Lower leg skin (tissue), 4 donors: ENCODE measurements at regions not wholly inside any gene's neighbourhood (a gene's known extent, or its start where the extent isn't known, plus 50 kb on each side); places are given as distances from the start of the nearest gene placed in this dataset.
"Not testable (repeated sequence)": the region's sequence is repeated elsewhere in the genome, so short reads cannot be mapped to it uniquely, and the experiment has no call there.

Experiments used
- DNase-seq, 2 donors: peaks; one replicate each; pipeline ENCODE4 v3.0.0-alpha.2; 2019; ENCODE audit warnings: low spot score in 2 of 2
- H3K4me3 ChIP-seq: fragments of 200-600 bp; sonication (generic); 2 replicates; pipeline ENCODE4 v1.5.1; 2017; ENCODE audit warnings: mild to moderate bottlenecking, low read depth; ENCODE audit not compliant: poor library complexity, severe bottlenecking
- POLR2A ChIP-seq, 2 donors: fragments of 450-650 bp; IDR thresholded peaks; one replicate each; pipeline ENCODE4 v1.6.1; 2016 to 2017; ENCODE audit warnings: antibody characterized with exemption in 2 of 2, mild to moderate bottlenecking in 1 of 2, moderate library complexity in 1 of 2
- WGBS, 2 donors: methylation state at CpG; one replicate each; pipeline ENCODE4 v1.1.5; 2018; 5-methylcytosine and 5-hydroxymethylcytosine counted together
- intact Hi-C: fragments of 100-400 bp; cut with DNase I; formaldehyde crosslinking; loops from one replicate; pipeline ENCODE4 v1.15.0; 2023; ENCODE audit warnings: low total_unique reads
- TF ChIP-seq, protein P1 (sequence below), 3 donors: fragments of 450-650 bp; IDR thresholded peaks; one replicate each; pipeline ENCODE4 v1.5.1; 2016; ENCODE audit warnings: antibody characterized with exemption in 3 of 3, mild to moderate bottlenecking in 3 of 3, moderate library complexity in 2 of 3

DNA sequence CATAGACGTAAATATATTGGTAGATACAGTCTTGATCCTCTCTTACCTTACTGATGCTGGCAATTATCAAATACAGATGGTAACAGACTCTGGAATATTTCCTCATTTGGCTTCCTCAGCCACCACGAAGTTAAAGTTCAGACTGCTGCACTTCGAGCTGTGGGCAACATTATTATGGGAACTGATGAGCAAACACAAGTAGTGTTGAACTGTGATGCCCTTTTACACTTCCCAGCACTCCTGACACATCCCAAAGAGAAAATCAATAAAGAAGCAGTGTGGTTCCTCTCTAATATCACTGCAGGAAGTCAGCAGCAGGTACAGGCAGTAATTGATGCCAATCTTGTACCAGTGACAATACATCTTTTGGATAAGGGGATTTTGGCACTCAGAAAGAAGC is 162.7 kb upstream of the NT5E start:
- 60 to 73% methylated on average over 3 of the region's 3 CpGs for WGBS, 2 donors
- intact Hi-C loops = no loop called here
- TF ChIP-seq, protein P1, sequence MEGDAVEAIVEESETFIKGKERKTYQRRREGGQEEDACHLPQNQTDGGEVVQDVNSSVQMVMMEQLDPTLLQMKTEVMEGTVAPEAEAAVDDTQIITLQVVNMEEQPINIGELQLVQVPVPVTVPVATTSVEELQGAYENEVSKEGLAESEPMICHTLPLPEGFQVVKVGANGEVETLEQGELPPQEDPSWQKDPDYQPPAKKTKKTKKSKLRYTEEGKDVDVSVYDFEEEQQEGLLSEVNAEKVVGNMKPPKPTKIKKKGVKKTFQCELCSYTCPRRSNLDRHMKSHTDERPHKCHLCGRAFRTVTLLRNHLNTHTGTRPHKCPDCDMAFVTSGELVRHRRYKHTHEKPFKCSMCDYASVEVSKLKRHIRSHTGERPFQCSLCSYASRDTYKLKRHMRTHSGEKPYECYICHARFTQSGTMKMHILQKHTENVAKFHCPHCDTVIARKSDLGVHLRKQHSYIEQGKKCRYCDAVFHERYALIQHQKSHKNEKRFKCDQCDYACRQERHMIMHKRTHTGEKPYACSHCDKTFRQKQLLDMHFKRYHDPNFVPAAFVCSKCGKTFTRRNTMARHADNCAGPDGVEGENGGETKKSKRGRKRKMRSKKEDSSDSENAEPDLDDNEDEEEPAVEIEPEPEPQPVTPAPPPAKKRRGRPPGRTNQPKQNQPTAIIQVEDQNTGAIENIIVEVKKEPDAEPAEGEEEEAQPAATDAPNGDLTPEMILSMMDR (IDR thresholded peaks at IDR 0.05) = no peak
- no peak for TF ChIP-seq POLR2A (IDR thresholded peaks at IDR 0.05)
- H3K4me3 ChIP-seq = no peak overlapping the region
- DNase-seq = no peak

DNA sequence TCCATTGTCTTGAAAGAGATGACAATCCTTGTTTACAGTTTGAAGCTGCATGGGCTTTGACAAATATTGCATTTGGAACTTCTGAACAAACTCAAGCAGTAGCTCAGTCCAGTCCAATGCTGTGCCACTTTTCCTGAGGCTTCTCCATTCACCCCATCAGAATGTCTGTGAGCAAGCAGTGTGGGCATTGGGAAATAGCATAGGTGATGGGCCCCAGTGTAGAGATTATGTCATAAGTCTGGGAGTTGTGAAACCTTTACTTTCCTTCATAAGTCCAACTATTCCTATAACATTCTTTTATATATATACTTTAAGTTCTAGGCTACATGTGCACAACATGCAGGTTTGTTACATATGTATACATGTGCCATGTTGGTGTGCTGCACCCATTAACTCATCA is 163.4 kb upstream of the NT5E start:
- DNase-seq, H3K4me3 ChIP-seq, intact Hi-C loops: not testable (repeated sequence)

DNA sequence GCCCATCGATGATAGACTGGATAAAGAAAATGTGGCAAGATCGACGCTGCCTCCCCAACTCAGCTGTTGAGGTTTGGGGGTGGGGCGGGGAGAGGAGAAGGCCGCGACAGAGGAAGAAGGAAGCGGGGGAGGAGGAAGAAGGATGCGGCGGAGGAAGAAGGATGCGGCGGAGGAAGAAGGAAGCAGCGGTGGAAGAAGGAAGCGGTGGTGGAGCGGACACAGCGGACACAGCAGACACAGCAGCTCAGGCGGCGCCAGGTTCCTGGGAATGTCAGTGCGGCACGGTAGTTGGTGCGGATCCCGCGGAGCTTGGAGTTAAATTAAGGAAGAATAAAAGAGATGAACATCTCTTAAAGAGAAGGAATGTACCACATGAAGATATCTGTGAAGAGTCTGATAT is 163.9 kb upstream of the NT5E start:
- 84 to 87% methylated on average over 22 of the region's 22 CpGs for WGBS, 2 donors
- intact Hi-C loops = no loop called here
- no peak overlapping the region for H3K4me3 ChIP-seq
- TF ChIP-seq, protein P1 (IDR thresholded peaks at IDR 0.05) = no peak
- TF ChIP-seq POLR2A (IDR thresholded peaks at IDR 0.05) = no peak
- DNase-seq = no peak

DNA sequence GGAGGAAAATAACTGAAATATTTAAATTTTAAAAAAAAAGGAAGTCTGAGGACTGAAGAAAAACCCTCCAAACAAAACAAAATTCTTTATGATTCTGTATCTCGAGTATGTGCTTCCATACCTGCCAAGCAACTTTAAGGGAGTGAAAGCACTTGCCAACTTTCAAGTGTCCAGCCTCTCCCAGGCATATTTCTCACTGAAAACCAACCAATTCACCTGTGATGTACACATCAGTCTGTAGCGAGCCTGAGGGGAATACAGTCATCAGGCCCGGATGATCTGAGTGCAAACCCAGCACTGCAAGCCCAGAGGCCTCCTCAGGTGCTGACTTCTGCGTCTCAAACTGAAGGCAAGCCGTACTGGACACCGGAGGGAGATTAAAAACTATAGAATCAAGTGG is 164.8 kb upstream of the NT5E start:
- no peak overlapping the region for H3K4me3 ChIP-seq
- intact Hi-C loops = no loop called here
- WGBS, 2 donors = 69 to 72% methylated on average over 6 of the region's 6 CpGs
- TF ChIP-seq, protein P1 (IDR thresholded peaks at IDR 0.05) = no peak
- no peak for TF ChIP-seq POLR2A (IDR thresholded peaks at IDR 0.05)
- no peak for DNase-seq

DNA sequence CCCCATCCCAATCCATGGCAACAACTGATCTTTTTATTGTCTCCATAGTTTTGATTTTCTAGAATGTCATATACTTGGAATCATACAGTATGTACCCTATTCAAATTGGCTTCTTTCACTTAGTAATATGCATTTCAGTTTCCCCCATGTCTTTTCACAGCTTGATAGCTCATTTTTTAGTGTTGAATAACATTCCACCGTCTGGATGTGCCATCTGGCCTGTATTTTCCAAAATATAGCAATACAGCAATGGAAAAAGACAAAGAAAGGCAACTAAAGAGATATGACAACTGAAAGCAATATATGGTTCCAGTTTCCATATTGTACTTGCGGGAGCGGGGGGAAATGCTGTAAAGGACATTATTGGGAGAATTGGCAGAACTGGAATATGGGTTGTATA is 166.4 kb upstream of the NT5E start:
- WGBS, 2 donors = 80 to 81% methylated on average over 3 of the region's 3 CpGs
- no peak overlapping the region for H3K4me3 ChIP-seq
- intact Hi-C loops = no loop called here
- no peak for TF ChIP-seq POLR2A (IDR thresholded peaks at IDR 0.05)
- TF ChIP-seq, protein P1 (IDR thresholded peaks at IDR 0.05) = no peak
- no peak for DNase-seq

DNA sequence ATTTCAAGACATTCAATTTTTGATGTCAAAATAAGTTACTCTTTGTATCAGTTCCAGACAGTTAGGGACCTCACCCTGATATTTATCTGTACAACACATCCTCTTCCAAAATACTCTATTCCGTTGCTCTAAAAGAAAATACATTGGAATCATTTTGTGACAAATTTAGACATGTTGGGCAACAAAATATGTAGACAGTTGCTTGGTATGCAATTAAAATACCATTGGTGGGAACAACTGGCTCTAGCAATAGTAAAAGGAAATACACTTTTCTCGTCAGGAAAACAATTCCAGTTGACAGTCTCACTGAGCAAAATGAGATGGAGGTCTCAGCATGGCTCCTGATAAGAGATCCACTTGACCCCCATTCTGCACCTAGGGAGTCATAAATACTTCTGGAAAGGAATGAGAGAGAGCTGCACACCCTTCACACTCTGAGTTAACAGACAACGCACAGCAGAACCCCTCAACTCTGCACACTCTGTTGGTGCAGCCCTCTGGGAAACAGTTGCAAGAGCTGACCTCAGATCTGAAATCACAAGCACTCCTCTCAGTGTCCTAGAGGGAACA is 171.3 kb upstream of the NT5E start:
- TF ChIP-seq, protein P1 (IDR thresholded peaks at IDR 0.05) = no peak
- no peak for TF ChIP-seq POLR2A (IDR thresholded peaks at IDR 0.05)
- no peak overlapping the region for H3K4me3 ChIP-seq
- WGBS, 2 donors = 26 to 36% methylated on average over 3 of the region's 3 CpGs
- DNase-seq = no peak
- intact Hi-C loops = no loop called here

DNA sequence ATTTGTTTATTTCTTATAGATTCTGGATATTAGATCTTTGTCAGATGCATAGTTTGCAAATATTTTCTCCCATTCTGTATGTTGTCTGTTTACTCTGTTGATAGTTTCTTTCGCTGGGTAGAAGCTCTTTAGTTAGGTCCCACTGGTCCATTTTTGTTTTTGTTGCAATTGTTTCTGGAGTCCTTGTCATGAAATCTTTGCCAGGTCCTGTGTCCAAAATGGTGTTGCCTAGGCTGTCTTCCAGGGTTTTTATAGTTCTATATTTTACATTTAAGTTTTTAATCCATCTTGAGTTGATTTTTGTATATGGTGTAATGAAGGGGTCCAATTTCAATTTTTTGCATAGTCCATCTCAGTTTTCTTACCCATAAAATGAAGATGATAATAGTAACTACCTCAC is 173.9 kb upstream of the NT5E start:
- H3K4me3 ChIP-seq, intact Hi-C loops, DNase-seq: not testable (repeated sequence)
- whole genome bisulfite sequencing, 2 donors = 87 to 91% methylated on average over 1 of the region's 1 CpG
